Body of pancreas (tissue), 4 donors: ENCODE measurements at regions not wholly inside any gene's neighbourhood (a gene's known extent, or its start where the extent isn't known, plus 50 kb on each side); places are given as distances from the start of the nearest gene placed in this dataset.

Experiments
- ATAC-seq: fragments of 150-250 bp; one replicate; pipeline ENCODE4 v1.9.1; 2016
- DNase-seq, 4 donors: peaks; one replicate each; pipeline ENCODE4 v3.0.0-alpha.2; 2019
- H3K27ac ChIP-seq, 4 donors: fragments of 200-600 bp; sonication (generic); 1 replicate in 3 of 4; 2 replicates in 1 of 4; pipeline versions ENCODE4 v1.5.1 to v1.6.1; 2016 to 2019; ENCODE audit warnings: mild to moderate bottlenecking in 1 of 4, mixed read lengths in 1 of 4, moderate library complexity in 1 of 4
- H3K27me3 ChIP-seq, 2 donors: fragments of 200-600 bp; sonication (generic); one replicate each; pipeline ENCODE4 v1.6.0; 2016; ENCODE audit warnings: mild to moderate bottlenecking in 1 of 2
- H3K36me3 ChIP-seq, 2 donors: fragments of 200-600 bp; sonication (generic); replicated peaks in 1 of 2; 2 replicates each; pipeline ENCODE4 v1.5.1; 2016; ENCODE audit warnings: low read depth in 2 of 2; ENCODE audit not compliant: insufficient read depth in 1 of 2
- H3K4me1 ChIP-seq: fragments of 200-600 bp; sonication (generic); one replicate; pipeline ENCODE4 v1.6.0; 2016
- H3K4me3 ChIP-seq, 2 donors: fragments of 200-600 bp; sonication (generic); 1 replicate in 1 of 2; 2 replicates in 1 of 2; pipeline ENCODE4 v1.5.1; 2016 to 2019
- H3K9me3 ChIP-seq, 3 donors: fragments of 200-600 bp; sonication (generic); 1 replicate in 2 of 3; 2 replicates in 1 of 3; pipeline ENCODE4 v1.5.1; 2016
- POLR2A ChIP-seq, 3 donors: fragments of 450-650 bp; IDR thresholded peaks; one replicate each; pipeline ENCODE4 v1.6.1; 2016; ENCODE audit warnings: antibody characterized with exemption in 3 of 3, mild to moderate bottlenecking in 2 of 3
- WGBS, 2 donors: methylation state at CpG; one replicate each; pipeline ENCODE4 v1.1.5; 2017; 5-methylcytosine and 5-hydroxymethylcytosine counted together
- intact Hi-C: fragments of 100-400 bp; cut with DNase I; formaldehyde crosslinking; loops from one replicate; pipeline ENCODE4 v1.15.1; 2023
- TF ChIP-seq, protein P1 (sequence below), 7 experiments: fragments of 450-650 bp in 4 of 7; fragments of 200-600 bp in 3 of 7; sonication (generic) in 3 of 7; IDR thresholded peaks; one replicate each; pipeline ENCODE4 v1.5.1; 2016 to 2019; ENCODE audit warnings: antibody characterized with exemption in 7 of 7

DNA sequence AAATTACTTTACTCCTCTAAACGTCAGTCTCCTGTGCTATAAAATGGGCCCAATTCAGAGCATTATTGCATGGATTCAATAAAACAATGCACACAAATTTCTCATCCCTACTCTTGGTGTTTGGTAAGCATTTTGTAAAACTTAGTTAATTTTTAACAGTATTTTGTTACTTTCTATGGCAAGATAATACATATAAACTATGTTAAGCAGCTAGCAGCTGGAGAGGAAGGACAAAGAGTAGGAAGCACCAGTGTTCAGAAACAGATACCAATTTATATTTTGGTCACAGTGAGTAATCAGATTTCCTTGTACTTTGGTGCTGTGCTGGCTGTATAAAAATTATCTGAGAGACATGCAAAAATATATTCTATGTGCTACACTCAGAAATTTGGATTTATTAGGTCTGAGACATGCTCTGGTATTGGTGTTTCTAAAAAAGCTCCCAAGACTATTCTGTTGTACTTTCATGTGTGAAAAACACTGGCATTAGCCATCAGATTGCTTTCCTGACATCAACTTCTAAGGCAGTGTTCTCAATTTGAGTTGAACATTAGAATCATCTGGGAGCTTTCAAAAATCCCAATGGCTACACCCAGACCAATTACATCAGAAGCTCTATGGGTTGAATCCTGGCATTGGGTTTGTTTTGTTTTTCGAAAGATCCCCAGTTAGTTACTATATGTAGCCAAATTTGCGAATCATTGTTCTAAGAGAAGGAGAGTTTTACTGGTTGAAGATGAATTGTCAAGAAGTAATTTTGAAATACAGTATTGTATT lies 100.3 kb upstream of the C1orf87 start:
- H3K27ac ChIP-seq, result no peak overlapping the region
- TF ChIP-seq, protein P1, sequence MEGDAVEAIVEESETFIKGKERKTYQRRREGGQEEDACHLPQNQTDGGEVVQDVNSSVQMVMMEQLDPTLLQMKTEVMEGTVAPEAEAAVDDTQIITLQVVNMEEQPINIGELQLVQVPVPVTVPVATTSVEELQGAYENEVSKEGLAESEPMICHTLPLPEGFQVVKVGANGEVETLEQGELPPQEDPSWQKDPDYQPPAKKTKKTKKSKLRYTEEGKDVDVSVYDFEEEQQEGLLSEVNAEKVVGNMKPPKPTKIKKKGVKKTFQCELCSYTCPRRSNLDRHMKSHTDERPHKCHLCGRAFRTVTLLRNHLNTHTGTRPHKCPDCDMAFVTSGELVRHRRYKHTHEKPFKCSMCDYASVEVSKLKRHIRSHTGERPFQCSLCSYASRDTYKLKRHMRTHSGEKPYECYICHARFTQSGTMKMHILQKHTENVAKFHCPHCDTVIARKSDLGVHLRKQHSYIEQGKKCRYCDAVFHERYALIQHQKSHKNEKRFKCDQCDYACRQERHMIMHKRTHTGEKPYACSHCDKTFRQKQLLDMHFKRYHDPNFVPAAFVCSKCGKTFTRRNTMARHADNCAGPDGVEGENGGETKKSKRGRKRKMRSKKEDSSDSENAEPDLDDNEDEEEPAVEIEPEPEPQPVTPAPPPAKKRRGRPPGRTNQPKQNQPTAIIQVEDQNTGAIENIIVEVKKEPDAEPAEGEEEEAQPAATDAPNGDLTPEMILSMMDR (IDR thresholded peaks at IDR 0.05), result no peak
- TF ChIP-seq POLR2A (IDR thresholded peaks at IDR 0.05), result no peak
- intact Hi-C loops, result no loop called here
- 67 to 85% methylated on average over 3 of the region's 3 CpGs for WGBS, 2 donors
- no peaks in the 10 kb centered on the region for H3K4me1 ChIP-seq
- no peak overlapping the region for H3K4me3 ChIP-seq
- DNase-seq (no peak), ATAC-seq (no peak)
- no peaks in the 10 kb centered on the region for H3K36me3 ChIP-seq
- no peaks in the 10 kb centered on the region for H3K27me3 ChIP-seq
- no peaks in the 10 kb centered on the region for H3K9me3 ChIP-seq

- no peak for ATAC-seq
- Histone ChIP-seq H3K27me3 (no peaks in the 10 kb centered on the region), H3K4me1 (no peaks in the 10 kb centered on the region), H3K27ac (no peak overlapping the region), H3K9me3 (no peaks in the 10 kb centered on the region), H3K4me3 (no peak overlapping the region), H3K36me3 (no peaks in the 10 kb centered on the region)
- 89 to 92% methylated on average over 2 of the region's 2 CpGs for WGBS, 2 donors
- intact Hi-C loops, result no loop called here
- TF ChIP-seq, protein P1 (IDR thresholded peaks at IDR 0.05), result no peak
- TF ChIP-seq POLR2A (IDR thresholded peaks at IDR 0.05), result no peak
- DNase-seq, result no peak
Observed at GRCh38 chr1:60173006-60173405, 99.4 kb upstream of the C1orf87 start.

- intact Hi-C loops, result no loop called here
- no peak overlapping the region for H3K4me3 ChIP-seq
- TF ChIP-seq POLR2A (IDR thresholded peaks at IDR 0.05), result no peak
- TF ChIP-seq, protein P1 (IDR thresholded peaks at IDR 0.05), result no peak
- H3K27me3 ChIP-seq, result no peaks in the 10 kb centered on the region
- H3K27ac ChIP-seq, result no peak overlapping the region
- no peaks in the 10 kb centered on the region for H3K4me1 ChIP-seq
- no peaks in the 10 kb centered on the region for H3K36me3 ChIP-seq
- no peaks in the 10 kb centered on the region for H3K9me3 ChIP-seq
- WGBS, 2 donors, result 40 to 41% methylated on average over 4 of the region's 4 CpGs
- ATAC-seq (no peak), DNase-seq (no peak)
Observed at GRCh38 chr1:60171801-60172200, 98.2 kb upstream of the C1orf87 start.

DNA sequence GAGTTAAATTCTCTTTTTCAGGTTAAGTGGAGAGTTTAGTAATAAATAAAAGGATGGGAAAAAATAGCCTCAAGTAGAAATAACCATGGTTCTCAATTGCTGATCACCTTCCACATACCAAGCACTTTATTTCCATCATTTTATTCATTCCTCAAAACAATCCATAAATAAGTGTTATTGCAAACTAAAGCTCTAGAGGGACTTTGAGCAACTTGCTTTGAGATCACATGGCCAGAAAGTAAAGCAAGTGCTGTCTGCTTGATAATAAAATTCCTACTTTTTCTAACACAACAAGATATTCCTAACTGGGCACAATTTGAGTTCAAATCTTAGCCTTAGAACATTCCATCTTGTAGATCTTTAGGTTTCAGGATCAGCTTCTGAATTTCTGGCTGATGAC lies 97.1 kb upstream of the C1orf87 start:
- no peaks in the 10 kb centered on the region for H3K9me3 ChIP-seq
- ATAC-seq, result no peak
- intact Hi-C loops, result no loop called here

More for the DNA sequence above, 97.1 kb upstream of the C1orf87 start:
- no peaks in the 10 kb centered on the region for H3K36me3 ChIP-seq
- no peak overlapping the region for H3K27ac ChIP-seq
- H3K4me3 ChIP-seq, result no peak overlapping the region
- H3K4me1 ChIP-seq, result no peaks in the 10 kb centered on the region
- DNase-seq, result no peak
- no peaks in the 10 kb centered on the region for H3K27me3 ChIP-seq
- TF ChIP-seq, protein P1 (IDR thresholded peaks at IDR 0.05), result no peak
- TF ChIP-seq POLR2A (IDR thresholded peaks at IDR 0.05), result no peak
